ES-I3 (cell line): ENCODE measurements at regions not wholly inside any gene's neighbourhood (a gene's known extent, or its start where the extent isn't known, plus 50 kb on each side); places are given as distances from the start of the nearest gene placed in this dataset.

Source experiments
- H3K36me3 ChIP-seq: 2 replicates; pipeline ENCODE4 v1.6.1; 2013; ENCODE audit warnings: mild to moderate bottlenecking, low read length, control low read depth, moderate library complexity; ENCODE audit not compliant: insufficient read depth
- H3K4me1 ChIP-seq: 2 replicates; pipeline ENCODE4 v1.6.1; 2013; ENCODE audit warnings: mild to moderate bottlenecking, control low read depth, low read length; ENCODE audit not compliant: insufficient read depth
- H3K9ac ChIP-seq: 2 replicates; pipeline ENCODE4 v1.6.1; 2013; ENCODE audit warnings: low read depth, mild to moderate bottlenecking, low read length, moderate library complexity
- H3K9me3 ChIP-seq: 2 replicates; pipeline ENCODE4 v1.6.1; 2013; ENCODE audit warnings: mild to moderate bottlenecking, low read length, moderate library complexity; ENCODE audit not compliant: control insufficient read depth, insufficient read depth

DNA sequence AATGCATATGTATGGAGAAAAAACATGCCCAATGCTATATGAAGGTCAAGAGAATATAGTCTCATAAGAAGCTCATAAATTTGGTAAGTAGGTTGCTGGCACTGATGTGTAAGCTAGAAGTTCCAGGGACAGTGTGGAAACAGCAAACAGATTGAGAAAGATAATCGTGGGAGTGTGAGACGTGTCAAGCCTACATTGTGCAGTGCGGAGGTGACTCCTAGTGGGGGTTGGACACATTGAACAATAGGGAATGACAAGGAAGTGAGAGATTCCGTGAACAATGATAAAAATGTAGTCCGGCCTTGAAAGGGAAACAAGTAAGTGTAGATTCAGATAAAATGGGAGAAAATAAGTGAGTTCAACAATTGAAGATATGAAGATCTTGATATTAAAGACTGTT, 788.4 kb upstream of the PRMT6 start:
- Histone ChIP-seq H3K9me3 (no peaks in the 10 kb centered on the region), H3K36me3 (no peaks in the 10 kb centered on the region), H3K9ac (no peak overlapping the region), H3K4me1 (no peaks in the 10 kb centered on the region)

DNA sequence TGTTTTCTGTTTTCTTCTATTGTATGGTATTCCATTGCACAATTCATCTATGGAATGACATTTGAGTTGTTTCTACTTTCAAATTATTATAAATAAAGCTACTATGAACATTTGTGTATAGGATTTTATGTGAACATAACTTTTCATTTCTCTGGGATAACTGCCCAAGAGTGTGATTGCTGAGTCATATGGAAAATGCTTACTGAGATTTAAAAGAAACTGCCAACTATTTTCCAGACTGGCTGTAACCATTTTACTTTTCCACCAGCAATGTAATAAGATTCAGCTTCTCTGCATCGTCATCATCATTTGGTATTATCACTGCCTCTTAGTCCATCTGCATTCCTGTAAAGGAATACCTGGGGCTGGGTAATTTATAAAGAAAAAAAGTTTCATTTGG, 779.6 kb upstream of the PRMT6 start:
- Histone ChIP-seq H3K36me3 (no peaks in the 10 kb centered on the region), H3K9ac (no peak overlapping the region), H3K9me3 (no peaks in the 10 kb centered on the region), H3K4me1 (no peaks in the 10 kb centered on the region)

DNA sequence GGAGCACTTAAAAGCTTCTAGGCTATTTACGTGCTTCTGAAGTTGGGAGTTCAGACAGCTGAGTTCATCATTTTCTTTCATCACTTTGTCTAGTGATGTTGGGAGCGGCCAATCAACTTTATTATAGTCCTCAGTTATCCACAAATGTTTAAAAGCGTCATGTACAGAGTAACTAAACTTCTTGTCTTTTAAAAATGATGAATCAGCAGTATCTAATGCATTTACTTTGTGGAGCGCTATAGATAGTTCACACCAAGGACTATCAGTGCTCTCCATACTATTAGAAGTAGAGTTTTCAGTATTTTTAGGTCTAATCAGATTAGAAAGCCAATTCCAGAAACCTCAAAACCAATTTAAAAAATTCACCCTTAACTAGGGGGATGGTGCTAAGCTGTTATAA, 778.7 kb upstream of the PRMT6 start:
- no peak overlapping the region for H3K9ac ChIP-seq
- no peaks in the 10 kb centered on the region for H3K4me1 ChIP-seq
- no peaks in the 10 kb centered on the region for H3K9me3 ChIP-seq
- no peaks in the 10 kb centered on the region for H3K36me3 ChIP-seq

DNA sequence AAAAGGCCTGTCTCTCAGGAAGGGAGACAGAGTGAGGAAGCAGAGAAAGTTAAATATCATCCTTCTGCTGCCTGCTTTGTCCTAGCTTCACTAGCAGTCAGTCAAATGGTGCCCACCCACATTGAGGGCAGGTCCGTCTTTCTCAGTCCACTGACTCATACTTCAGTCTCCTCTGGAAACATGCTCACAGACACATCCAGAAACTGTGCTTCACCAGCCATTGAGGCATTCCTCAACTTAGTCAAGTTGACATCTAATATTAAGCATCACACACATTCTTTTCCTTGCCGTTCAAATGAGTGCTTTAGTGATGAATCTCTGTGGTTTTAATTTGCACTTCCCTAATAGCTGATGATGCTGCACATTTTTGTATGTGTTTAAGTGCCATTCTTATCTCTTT, 777.8 kb upstream of the PRMT6 start:
- Histone ChIP-seq H3K9ac (no peak overlapping the region), H3K9me3 (no peaks in the 10 kb centered on the region), H3K4me1 (no peaks in the 10 kb centered on the region), H3K36me3 (no peaks in the 10 kb centered on the region)

DNA sequence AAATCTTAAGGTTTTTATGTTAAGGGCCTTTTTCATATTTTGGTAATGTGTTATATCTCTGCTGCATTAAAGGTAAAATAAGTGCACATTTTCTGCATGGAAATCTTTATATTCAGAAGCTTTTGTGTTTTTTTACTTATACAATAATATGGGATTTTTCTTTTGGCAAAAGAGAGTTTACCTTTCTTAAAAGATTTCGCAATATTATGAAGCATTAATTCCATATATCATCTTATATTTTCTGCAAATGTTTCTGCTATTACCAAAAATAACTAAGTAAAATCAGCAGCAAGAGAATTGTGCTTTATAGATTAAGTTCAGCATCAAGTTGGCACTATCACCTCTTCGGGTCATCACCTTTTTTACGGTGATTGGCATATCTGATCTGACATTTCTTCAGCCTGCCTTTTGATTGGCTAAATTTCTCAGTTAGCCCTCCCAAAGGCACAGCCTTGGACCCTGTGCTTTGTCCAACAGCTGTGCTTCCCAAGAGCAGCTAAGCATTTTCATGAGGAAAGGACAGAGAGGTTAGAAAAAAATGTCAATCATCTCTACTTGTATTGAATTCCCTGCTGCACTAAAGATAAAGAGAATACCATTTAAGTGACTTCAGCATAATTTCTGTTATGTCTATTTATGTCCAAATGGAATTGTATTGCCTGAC, 767.1 kb upstream of the PRMT6 start:
- Histone ChIP-seq H3K4me1 (0 out of 2 replicates have a peak, but pooled peaks cover 3% of the 10 kb centered on the region), H3K9ac (no peak overlapping the region), H3K36me3 (no peaks in the 10 kb centered on the region), H3K9me3 (no peaks in the 10 kb centered on the region)

DNA sequence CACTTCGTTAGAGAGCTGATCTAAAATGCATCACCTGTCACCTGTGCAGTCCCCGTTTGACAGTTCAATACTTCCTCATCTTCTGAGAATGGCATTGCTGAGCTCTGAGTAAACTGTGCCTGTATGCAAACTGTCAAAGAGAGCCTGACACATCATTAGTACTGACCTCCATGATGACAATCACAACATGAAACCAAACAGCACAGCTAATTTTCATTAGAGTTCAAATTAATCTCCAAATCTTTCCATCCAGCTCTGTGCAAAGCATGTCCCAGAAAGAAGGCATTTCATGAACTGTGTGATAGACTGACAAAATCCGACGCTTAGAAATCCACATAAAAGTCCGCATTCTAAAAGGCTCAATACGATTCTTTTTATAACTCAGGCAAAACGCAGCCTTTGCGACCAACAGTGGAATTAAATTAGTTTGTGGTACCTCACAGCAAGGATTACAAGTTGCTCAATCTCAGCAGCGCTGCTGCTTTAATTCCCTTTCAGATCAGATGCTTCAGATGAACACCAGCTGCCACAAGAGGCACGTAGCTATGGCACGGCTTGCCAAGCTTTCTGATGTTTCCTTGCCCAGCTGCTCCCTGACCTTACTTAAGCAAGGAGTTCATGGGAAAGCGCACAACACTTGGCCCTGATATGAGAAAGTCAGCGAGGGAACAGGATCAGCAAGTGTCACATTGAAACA, 765.5 kb upstream of the PRMT6 start:
- H3K9me3 ChIP-seq = no peaks in the 10 kb centered on the region
- no peak overlapping the region for H3K9ac ChIP-seq
- H3K36me3 ChIP-seq = no peaks in the 10 kb centered on the region
- H3K4me1 ChIP-seq = 0 out of 2 replicates have a peak, but pooled peaks cover 3% of the 10 kb centered on the region

DNA sequence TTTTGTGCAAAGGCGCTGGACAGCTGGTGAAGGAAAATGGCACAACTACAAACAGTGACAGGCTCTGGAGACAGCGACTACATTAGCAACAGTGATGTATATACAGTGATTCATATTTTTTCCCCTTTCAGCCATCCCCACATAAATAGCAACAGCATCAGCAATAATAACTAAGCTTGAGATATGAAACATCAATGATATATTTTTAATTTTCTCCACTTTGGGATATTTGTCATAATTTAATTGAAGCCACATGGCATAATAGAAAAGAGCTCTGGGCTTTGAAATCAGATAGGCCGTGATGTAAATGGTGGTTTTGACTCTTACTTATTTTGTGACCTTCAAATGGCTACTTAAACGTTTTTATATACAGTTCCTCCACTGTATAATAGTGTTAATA, 764.3 kb upstream of the PRMT6 start:
- no peak overlapping the region for H3K9ac ChIP-seq
- no peaks in the 10 kb centered on the region for H3K36me3 ChIP-seq
- 0 out of 2 replicates have a peak, but pooled peaks cover under 1% of the 10 kb centered on the region for H3K4me1 ChIP-seq
- H3K9me3 ChIP-seq = no peaks in the 10 kb centered on the region

DNA sequence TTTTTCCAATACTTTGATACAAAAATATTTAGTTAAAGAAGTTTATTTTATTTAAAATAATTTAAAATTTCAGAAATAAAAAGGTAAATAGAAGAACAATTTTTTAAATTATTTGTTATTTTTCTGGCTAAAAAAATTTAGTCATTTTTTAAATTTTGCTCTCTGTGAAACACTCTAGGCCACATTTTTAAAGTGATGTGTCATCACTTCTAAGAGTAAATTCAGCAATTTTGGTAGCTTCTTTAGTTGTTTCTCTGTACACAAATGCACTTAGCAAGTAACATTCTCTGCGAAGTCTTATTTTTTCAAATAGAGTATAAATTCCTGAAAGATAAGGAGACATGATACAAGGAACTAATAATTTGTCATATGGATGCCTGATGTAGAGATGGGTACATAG, 760.0 kb upstream of the PRMT6 start:
- Histone ChIP-seq H3K36me3 (no peaks in the 10 kb centered on the region), H3K9ac (no peak overlapping the region), H3K9me3 (no peaks in the 10 kb centered on the region), H3K4me1 (no peaks in the 10 kb centered on the region)

DNA sequence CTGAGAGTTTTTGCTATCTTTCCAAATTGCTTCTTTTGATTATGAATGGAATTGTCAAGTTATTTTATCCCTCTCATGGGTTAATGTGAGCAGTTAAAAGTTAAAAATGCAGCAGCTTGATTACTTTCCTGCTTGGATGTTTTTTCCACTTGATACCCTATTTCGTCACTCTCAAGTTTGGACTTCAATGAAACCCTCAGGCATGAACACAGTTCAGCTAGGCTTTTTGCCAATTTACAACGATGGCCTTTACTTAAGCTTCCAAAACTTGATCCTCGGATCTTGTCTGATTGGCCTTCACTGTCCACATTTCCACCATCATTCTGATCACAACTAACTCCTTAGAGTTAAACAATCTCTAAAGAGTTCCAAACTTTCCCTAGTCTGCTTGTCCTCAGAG, 752.4 kb upstream of the PRMT6 start:
- no peaks in the 10 kb centered on the region for H3K4me1 ChIP-seq
- no peaks in the 10 kb centered on the region for H3K9me3 ChIP-seq
- H3K36me3 ChIP-seq = no peaks in the 10 kb centered on the region
- no peak overlapping the region for H3K9ac ChIP-seq

DNA sequence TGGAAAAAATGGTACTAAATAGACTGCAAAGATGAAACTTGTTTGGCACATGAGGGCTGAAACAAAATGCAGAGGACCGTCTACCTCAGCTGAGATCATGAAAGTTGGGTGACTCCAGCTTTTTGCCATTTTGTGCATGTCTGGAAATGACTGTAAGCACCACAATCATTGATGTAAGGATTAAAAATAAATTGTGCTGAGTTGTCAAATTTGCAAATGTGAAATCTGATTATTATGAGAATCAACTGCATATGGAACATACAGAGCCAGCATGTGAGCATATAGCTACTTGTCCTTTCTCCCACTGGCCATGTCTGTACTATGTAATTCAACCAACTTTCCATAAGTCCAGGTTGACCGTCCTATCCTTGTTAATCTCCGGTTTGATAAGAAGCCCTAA, 736.9 kb upstream of the PRMT6 start:
- Histone ChIP-seq H3K4me1 (no peaks in the 10 kb centered on the region), H3K36me3 (no peaks in the 10 kb centered on the region), H3K9me3 (no peaks in the 10 kb centered on the region), H3K9ac (no peak overlapping the region)

DNA sequence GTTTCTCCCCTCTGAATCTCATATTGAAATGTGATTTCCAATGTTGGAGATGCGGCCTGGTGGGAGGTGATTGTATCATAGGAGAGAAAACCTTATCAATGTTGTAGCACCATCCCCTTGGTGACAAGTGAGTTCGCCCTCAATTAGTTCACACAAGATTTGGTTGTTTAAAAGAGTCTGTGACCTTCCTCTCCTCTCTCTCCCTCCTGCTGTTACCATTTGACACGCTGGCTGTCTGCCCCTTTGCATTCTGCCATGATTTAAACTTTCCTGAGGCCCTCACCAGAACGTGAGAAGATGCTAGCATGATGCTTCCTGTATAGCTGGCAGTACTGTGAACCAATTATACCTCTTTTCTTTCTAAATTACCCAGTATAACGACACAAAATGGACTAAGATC, 730.9 kb upstream of the PRMT6 start:
- Histone ChIP-seq H3K9ac (no peak overlapping the region), H3K9me3 (no peaks in the 10 kb centered on the region)

DNA sequence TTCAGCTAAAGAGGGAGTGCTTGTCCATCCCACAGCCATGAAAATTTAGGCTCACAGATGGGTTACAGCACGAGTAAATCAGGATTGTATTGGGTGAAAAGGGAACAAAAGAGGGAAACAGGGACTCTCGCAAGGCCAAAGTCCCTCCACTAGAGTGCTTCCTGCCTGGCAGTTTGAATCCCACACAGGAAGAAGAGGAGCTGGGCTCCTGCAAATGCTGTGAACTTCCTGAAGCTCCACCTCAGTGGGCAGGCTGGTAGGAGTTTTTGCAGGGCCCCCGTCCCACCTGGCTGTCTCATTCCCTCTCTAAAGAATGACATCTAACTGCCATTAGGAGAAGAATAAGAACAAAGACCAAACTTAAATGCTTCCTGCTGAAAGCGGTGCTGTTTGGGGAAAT, 712.0 kb upstream of the PRMT6 start:
- no peak overlapping the region for H3K9ac ChIP-seq
- no peaks in the 10 kb centered on the region for H3K36me3 ChIP-seq
- 0 out of 2 replicates have a peak, but pooled peaks cover 2% of the 10 kb centered on the region for H3K9me3 ChIP-seq
- H3K4me1 ChIP-seq = no peaks in the 10 kb centered on the region

More for the DNA sequence above, 730.9 kb upstream of the PRMT6 start:
- no peaks in the 10 kb centered on the region for H3K36me3 ChIP-seq
- no peaks in the 10 kb centered on the region for H3K4me1 ChIP-seq

DNA sequence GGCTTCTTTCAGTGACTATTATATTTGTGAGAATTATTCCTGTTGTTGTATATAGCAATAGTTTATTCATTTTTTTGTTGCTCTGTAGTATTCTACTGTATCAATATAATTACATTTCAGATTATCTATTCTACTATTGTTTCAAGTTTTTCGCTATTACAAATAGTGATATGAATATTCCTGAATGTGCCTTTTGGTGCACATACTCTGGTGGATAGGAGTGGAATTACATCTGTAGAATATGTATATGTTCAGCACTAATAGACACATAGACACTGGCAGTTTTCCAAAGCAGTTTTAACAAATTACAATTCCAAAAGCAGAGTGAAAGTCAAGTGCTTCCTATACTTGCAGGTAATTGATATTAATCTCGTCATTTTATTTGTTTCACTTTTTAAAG, 696.2 kb upstream of the PRMT6 start:
- H3K4me1 ChIP-seq = no peaks in the 10 kb centered on the region
- H3K9me3 ChIP-seq = no peaks in the 10 kb centered on the region
- H3K36me3 ChIP-seq = no peaks in the 10 kb centered on the region
- H3K9ac ChIP-seq = no peak overlapping the region

DNA sequence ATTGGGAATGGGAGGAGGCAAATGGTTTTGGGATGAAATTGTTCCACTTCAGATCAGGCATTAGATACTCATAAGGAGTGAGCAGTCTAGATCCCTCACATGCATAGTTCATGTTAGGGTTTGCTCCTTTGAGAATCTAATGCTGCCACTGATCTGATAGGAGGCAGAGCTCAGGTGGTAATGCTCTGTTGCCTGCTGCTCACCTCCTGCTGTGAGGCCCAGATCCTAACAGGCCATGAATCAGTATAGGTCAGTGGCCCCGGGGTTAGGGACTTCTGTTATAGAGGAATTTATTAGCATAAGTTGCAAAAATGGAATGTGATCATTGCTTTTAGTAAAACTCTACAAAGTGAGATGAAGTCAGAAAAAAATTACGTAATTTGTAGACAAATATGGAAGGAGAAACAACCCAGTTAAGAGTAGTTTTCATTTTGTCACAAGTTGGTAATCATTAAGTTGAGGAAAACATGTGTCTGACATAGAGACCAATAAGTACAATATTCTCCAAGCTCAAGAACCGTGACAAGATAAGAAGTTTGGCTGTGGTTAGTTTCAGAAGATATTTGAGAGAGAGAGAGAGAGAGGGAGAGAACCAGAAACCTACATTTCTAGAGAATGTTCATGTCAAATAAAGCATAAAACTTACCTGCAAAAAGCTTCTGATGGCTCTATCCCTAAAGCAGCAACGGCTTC, 689.7 kb upstream of the PRMT6 start:
- no peaks in the 10 kb centered on the region for H3K36me3 ChIP-seq
- no peak overlapping the region for H3K9ac ChIP-seq
- H3K9me3 ChIP-seq = no peaks in the 10 kb centered on the region
- no peaks in the 10 kb centered on the region for H3K4me1 ChIP-seq

DNA sequence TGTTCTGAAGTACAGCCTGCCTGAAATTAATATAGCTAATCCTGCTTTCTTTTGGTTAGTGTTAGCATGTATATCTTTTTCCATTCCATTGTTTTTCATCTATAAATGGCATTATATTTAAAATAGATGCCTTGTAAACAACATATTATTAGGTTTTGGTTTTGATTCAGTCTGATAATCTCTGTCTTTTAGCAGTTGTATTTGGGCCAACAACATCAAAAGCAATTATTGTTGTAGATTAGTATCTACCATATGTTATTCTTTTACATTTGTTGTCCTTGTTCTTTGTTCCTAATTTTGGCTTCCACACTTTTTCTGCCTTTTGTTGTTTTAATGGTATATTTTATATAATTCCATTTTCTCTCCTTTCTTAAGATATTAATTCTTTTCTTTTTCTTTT, 678.2 kb upstream of the PRMT6 start:
- Histone ChIP-seq H3K36me3 (no peaks in the 10 kb centered on the region), H3K4me1 (no peaks in the 10 kb centered on the region), H3K9ac (no peak overlapping the region), H3K9me3 (no peaks in the 10 kb centered on the region)
